Osteoblast (primary cell): ENCODE measurements at regions not wholly inside any gene's neighbourhood (a gene's known extent, or its start where the extent isn't known, plus 50 kb on each side); places are given as distances from the start of the nearest gene placed in this dataset.
"Not testable (repeated sequence)": the region's sequence is repeated elsewhere in the genome, so short reads cannot be mapped to it uniquely, and the experiment has no call there.

Experiments used
- DNase-seq: peaks from one replicate; pipeline ENCODE4 v3.0.0; 2011; ENCODE audit warnings: low spot score, mixed read lengths; ENCODE audit not compliant: insufficient read length; ENCODE audit errors: missing footprints
- H2AFZ ChIP-seq: 2 replicates; pipeline ENCODE4 v1.6.0; 2011; ENCODE audit warnings: mild to moderate bottlenecking, low read length
- H3K27ac ChIP-seq: 2 replicates; pipeline ENCODE4 v1.5.1; 2011; ENCODE audit warnings: mild to moderate bottlenecking, low read depth, low read length, moderate library complexity
- H3K27me3 ChIP-seq: 2 replicates; pipeline ENCODE4 v1.6.0; 2012; ENCODE audit warnings: mild to moderate bottlenecking, control low read depth, inconsistent platforms, low read length, moderate library complexity; ENCODE audit not compliant: insufficient read depth
- H3K36me3 ChIP-seq: 2 replicates; pipeline ENCODE4 v1.5.1; 2011; ENCODE audit warnings: mild to moderate bottlenecking, low read length, control low read depth, moderate library complexity; ENCODE audit not compliant: insufficient read depth
- H3K4me1 ChIP-seq: 2 replicates; pipeline ENCODE4 v1.5.1; 2011; ENCODE audit warnings: mild to moderate bottlenecking, low read length, control low read depth, moderate library complexity; ENCODE audit not compliant: insufficient read depth
- H3K4me2 ChIP-seq: 2 replicates; pipeline ENCODE4 v1.6.0; 2011; ENCODE audit warnings: mild to moderate bottlenecking, low read length; ENCODE audit not compliant: insufficient read depth
- H3K4me3 ChIP-seq: fragments of 200-600 bp; sonication (generic); 3 replicates; pipeline ENCODE4 v1.5.1; 2012; ENCODE audit warnings: mild to moderate bottlenecking, low read length, inconsistent platforms; ENCODE audit not compliant: insufficient read depth
- H3K79me2 ChIP-seq: 2 replicates; pipeline ENCODE4 v1.6.0; 2012; ENCODE audit warnings: mild to moderate bottlenecking, low read length, control low read depth, inconsistent platforms; ENCODE audit not compliant: insufficient read depth
- H3K9me3 ChIP-seq: 2 replicates; pipeline ENCODE4 v1.5.1; 2011; ENCODE audit warnings: low read depth, low read length, control low read depth
- H4K20me1 ChIP-seq: 2 replicates; pipeline ENCODE4 v1.6.0; 2012; ENCODE audit warnings: mild to moderate bottlenecking, low read length, control low read depth; ENCODE audit not compliant: insufficient read depth
- TF ChIP-seq, protein P1 (sequence below): IDR thresholded peaks from 2 replicates; pipeline ENCODE4 v1.5.1; 2011; ENCODE audit warnings: mild to moderate bottlenecking, low read depth, low read length, moderate library complexity; ENCODE audit errors: extremely low read depth

DNA sequence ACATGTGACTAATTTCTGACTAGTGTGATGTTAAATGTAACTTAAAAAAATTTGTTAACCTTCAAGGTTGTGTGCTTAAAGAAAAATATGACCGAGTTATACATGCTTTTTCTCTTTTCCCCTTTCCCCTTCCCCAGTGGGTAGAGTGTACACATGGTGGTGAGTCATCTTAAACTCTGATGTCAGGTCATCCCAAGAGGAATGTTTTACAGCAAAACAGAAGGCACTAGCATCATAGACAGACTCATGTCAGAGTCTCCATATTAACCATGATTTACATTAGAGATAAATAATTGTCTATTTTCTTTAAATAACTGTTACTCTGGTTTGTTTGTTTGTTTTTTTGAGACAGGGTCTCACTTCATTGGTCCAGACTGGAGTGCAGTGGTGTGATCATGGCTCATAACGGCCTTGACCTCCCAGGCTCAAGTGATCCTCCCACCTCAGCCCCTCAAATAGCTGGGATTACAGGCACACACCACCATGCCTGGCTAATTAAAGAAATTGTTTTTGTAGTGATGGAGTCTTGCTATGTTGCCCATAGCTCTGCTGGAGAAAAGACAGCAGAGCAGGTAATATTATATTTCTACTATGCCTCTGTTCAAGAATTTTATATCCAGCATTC lies 160.4 kb upstream of the PCDH9 start:
- H3K4me1 ChIP-seq, result no peaks in the 10 kb centered on the region
- TF ChIP-seq, protein P1, sequence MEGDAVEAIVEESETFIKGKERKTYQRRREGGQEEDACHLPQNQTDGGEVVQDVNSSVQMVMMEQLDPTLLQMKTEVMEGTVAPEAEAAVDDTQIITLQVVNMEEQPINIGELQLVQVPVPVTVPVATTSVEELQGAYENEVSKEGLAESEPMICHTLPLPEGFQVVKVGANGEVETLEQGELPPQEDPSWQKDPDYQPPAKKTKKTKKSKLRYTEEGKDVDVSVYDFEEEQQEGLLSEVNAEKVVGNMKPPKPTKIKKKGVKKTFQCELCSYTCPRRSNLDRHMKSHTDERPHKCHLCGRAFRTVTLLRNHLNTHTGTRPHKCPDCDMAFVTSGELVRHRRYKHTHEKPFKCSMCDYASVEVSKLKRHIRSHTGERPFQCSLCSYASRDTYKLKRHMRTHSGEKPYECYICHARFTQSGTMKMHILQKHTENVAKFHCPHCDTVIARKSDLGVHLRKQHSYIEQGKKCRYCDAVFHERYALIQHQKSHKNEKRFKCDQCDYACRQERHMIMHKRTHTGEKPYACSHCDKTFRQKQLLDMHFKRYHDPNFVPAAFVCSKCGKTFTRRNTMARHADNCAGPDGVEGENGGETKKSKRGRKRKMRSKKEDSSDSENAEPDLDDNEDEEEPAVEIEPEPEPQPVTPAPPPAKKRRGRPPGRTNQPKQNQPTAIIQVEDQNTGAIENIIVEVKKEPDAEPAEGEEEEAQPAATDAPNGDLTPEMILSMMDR, result no peak
- no peaks in the 10 kb centered on the region for H3K79me2 ChIP-seq
- H2AFZ ChIP-seq, result no peak overlapping the region
- H3K9me3 ChIP-seq, result no peaks in the 10 kb centered on the region
- no peak overlapping the region for H3K4me3 ChIP-seq
- no peak overlapping the region for H3K4me2 ChIP-seq
- no peak for DNase-seq
- no peaks in the 10 kb centered on the region for H3K27me3 ChIP-seq
- H3K36me3 ChIP-seq, result no peaks in the 10 kb centered on the region
- H3K27ac ChIP-seq, result no peak overlapping the region
- no peaks in the 10 kb centered on the region for H4K20me1 ChIP-seq

DNA sequence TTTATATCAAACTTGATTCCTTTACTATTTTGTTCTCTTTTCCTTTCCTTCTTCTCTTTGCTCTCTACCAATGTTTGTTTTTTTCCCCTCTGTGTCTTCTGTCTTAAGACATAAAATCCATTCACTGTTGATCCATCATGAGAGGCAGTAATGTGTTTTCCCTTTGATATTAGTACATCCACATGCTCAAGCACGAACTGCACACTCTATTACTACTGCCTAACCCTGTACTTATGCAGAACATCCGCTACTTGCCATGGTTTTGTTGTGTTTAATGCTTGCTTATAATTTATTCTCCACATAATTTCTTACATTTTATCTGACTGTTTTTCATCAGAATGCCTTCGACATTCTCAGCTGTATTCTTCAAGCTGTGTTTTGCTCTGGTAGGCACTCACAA lies 159.0 kb upstream of the PCDH9 start:
- DNase-seq, result no peak
- no peak overlapping the region for H3K4me2 ChIP-seq
- no peaks in the 10 kb centered on the region for H3K27me3 ChIP-seq
- no peak overlapping the region for H3K4me3 ChIP-seq
- no peak overlapping the region for H3K27ac ChIP-seq
- H2AFZ ChIP-seq, result peak overlapping the region; percentile 66
- TF ChIP-seq, protein P1, result no peak
- H4K20me1 ChIP-seq, result no peaks in the 10 kb centered on the region
- no peaks in the 10 kb centered on the region for H3K4me1 ChIP-seq
- no peaks in the 10 kb centered on the region for H3K9me3 ChIP-seq
- no peaks in the 10 kb centered on the region for H3K36me3 ChIP-seq
- H3K79me2 ChIP-seq, result no peaks in the 10 kb centered on the region

DNA sequence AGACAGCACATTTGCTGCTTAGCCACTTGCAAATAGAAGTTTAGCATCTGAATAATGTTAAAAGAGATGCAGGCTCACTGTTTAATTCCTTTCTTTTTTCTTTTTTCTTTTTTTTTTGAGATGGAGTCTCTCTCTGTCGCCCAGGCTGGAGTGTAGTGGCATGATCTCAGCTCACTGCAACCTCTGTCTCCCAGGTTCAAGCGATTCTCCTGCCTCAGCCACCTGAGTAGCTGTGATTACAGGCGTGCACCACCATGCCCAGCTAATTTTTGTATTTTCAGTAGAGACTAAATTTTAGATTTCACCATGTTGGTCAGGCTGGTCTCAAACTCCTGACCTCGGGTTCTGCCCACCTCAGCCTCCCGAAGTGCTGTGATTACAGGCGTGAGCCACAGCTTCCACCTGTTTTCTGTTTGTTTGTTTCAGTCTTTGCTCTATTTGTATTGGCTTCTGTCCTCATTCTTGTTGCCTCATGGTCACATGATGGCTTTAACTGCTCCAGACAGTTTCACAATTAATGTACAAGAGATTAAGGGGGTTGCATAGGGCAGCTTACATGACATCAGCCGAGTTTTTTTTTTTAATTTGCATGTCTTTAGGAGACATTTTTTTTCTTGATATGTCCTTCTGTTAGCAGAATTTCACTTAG lies 153.1 kb upstream of the PCDH9 start:
- not testable (repeated sequence) for H3K4me2 ChIP-seq, H3K4me3 ChIP-seq, H4K20me1 ChIP-seq, H3K36me3 ChIP-seq, H3K4me1 ChIP-seq, H3K27me3 ChIP-seq, H3K79me2 ChIP-seq, H3K27ac ChIP-seq, H3K9me3 ChIP-seq, DNase-seq
- H2AFZ ChIP-seq, result peak overlapping the region; percentile 54

DNA sequence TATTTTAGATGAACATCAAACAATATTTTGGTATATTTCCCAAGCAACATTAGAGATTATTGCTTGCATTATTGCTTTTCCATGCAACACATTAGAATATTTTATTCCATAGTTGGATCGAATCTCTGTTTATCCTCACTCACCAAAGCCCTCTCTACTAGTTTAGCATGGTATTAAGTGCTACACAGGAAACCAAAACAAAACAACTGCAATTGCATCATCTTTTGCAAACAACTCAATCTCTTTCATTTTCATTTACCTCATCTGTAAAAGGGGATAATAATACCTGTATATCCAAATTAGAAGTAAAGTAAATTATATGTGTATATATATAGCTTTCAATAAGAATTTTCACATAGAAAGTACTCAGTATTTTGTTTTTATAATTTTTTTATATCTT lies 147.8 kb upstream of the PCDH9 start:
- no peak overlapping the region for H3K4me2 ChIP-seq
- peak; percentile 13 for DNase-seq
- no peaks in the 10 kb centered on the region for H4K20me1 ChIP-seq
- no peaks in the 10 kb centered on the region for H3K9me3 ChIP-seq
- H3K27me3 ChIP-seq, result no peaks in the 10 kb centered on the region
- H3K4me3 ChIP-seq, result no peak overlapping the region
- TF ChIP-seq, protein P1, result no peak
- no peak overlapping the region for H3K27ac ChIP-seq
- H3K4me1 ChIP-seq, result no peaks in the 10 kb centered on the region
- no peaks in the 10 kb centered on the region for H3K79me2 ChIP-seq
- H2AFZ ChIP-seq, result no peak overlapping the region
- no peaks in the 10 kb centered on the region for H3K36me3 ChIP-seq
